RKO (cell line): ENCODE measurements at regions not wholly inside any gene's neighbourhood (a gene's known extent, or its start where the extent isn't known, plus 50 kb on each side); places are given as distances from the start of the nearest gene placed in this dataset.

ENCODE experiments used
- DNase-seq: peaks from one replicate; pipeline ENCODE4 v3.0.0-alpha.2; 2016; ENCODE audit warnings: low spot score

- DNase-seq, result no peak
Observed at GRCh38 chr2:198702796-198703195, 754.9 kb downstream of the SATB2 start.

GRCh38 chr2:198701481-198701880 is 756.3 kb downstream of the SATB2 start:
- DNase-seq, result no peak

GRCh38 chr2:198700319-198700718 is 757.4 kb downstream of the SATB2 start:
- no peak for DNase-seq

GRCh38 chr2:198698230-198698629 is 759.5 kb downstream of the SATB2 start:
- DNase-seq, result no peak

- no peak for DNase-seq
Observed at GRCh38 chr2:198697794-198698193, 759.9 kb downstream of the SATB2 start.

DNA sequence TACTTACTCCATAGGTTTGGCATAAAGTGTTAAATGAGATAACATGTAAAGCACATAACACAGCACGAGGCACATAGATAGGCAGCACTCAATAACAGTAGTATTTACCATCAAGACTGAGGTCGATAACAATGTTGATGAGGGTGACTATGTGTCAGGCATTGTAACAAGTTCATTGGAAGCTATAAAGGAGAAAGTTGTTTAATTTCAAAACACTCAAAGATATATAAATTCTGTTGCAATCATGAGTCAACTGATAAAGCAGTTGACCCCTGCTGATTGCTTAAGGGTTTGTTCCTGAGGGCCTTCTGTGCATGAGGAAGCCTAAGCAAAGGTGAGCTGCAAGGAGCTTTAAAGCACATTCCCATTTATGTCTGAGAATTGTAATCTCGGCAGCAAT is 760.5 kb downstream of the SATB2 start:
- DNase-seq, result no peak

DNA sequence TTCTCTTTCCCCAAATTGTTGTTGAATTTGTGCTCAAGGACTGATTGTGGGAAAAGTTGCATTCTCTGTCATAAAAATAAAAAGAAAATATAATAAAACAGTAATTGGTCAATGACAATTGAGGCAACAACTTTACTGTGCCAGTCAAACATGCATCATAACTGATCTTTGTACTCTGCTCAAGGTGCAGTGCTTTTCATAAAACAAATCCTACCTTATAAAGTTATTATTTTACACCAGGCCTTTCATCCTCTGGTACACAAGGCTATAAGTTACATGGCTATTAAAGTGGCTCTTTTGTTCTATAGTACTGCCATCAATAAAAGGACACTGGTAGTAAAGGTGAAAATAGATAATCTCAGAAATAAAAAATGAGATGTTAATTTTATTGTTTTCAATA is 761.9 kb downstream of the SATB2 start:
- DNase-seq, result no peak

- no peak for DNase-seq
Observed at GRCh38 chr2:198692907-198693510, 764.7 kb downstream of the SATB2 start.

DNA sequence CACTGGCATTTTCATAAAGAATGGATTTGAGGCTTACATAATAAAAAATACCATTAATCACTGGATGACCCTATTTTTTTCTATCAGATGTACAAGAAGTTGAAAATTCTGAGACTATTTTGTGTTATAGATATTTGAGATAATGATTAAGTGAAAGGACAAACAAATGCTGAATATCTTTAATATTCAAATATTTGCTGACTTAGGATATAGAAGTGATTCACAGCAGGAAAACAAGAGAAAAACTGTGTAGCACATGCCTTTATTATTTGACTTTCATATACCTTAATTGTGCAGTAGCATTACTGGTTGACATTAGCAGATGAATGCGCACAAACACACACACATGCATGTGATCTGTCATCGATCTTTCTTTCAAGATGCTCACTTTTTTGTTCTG is 766.5 kb downstream of the SATB2 start:
- DNase-seq, result no peak

DNA sequence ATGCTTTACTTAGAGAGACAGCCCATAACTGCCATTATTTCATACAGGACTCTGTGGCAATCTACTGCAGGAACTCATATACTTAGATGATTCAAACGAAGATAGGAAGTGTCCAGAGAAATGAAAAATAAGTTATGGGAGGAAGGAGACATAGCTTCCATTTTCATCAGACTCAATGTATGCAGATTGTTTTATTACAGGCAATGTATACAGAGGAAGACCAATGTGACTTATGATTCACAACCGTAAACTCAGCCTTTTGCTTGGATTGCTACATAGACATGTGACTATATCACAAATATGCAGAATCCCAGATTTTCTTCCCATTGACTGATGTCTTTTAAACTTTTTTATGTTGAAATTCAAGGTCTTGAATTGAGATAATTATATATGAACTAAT is 793.4 kb downstream of the SATB2 start:
- DNase-seq, result no peak

- no peak for DNase-seq
Observed at GRCh38 chr2:198662905-198663304, 794.8 kb downstream of the SATB2 start.

DNA sequence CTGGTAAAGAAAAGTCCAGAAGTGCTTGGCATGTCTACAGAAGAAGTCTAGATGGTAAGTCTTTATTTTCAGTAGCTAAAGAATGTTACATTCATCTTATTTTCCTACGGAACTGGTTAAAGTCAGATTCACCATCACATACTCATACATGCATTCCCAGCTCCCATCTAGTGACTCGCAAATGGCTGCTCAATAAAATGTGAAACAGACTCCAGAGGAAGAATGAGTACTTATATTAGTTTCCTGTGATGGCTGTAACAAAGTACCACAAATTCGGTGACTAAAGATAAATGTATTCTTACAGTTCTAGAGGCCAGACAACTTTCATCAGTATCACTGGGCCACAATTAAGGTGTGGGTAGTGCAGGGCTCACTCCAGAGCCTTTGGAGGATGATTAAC is 797.2 kb downstream of the SATB2 start:
- no peak for DNase-seq

- no peak for DNase-seq
Observed at GRCh38 chr2:198659096-198659870, 798.5 kb downstream of the SATB2 start.

DNA sequence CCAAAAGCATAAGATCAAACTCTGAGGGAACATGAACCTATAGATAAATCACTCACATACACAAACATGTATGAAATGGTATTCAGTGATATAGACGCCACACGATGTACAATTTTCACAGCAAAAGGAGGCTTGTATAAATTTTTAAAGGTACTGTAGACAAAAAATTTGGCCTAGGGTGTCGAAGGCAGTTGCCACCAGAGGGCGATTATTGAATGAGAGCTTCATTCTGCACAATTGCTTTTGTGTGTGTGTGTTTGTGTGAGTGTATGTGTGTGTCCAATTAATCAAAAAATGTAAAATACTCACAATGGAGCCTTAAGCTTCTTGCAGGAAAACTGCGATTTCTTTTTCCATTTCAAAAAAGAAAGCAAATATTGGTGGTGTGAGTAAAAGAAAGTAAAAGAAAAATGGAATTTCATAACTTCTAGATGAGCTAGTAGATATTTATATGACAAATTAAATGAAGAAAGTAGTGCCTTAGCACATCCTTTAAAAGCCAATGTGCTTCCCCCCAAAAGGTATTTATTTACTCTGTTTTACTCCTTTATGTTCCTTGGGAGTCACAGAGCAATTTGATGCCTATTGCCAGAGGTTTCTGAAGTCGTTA is 800.1 kb downstream of the SATB2 start:
- DNase-seq, result peak; percentile 41

- DNase-seq, result no peak
Observed at GRCh38 chr2:198656869-198657268, 800.9 kb downstream of the SATB2 start.

DNA sequence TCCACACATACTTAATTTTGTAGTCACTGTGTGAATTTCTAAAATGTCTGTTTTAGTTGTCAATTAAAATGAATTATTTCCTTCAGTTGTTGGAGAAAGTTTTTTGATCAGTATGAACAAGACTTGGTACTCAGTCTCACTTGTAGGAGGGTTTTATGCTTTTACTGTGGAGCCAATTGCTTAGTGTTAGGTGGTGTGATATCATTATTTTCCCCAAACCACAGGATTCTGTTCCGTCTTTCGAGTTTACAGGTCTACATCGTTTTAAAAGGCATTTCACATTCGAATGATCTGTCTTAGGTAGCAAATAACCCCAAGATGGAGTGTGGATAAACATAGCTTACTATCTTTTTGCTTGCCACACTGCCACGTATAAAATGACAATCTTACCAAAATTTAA is 803.1 kb downstream of the SATB2 start:
- no peak for DNase-seq

- DNase-seq, result no peak
Observed at GRCh38 chr2:198653311-198653710, 804.4 kb downstream of the SATB2 start.

DNA sequence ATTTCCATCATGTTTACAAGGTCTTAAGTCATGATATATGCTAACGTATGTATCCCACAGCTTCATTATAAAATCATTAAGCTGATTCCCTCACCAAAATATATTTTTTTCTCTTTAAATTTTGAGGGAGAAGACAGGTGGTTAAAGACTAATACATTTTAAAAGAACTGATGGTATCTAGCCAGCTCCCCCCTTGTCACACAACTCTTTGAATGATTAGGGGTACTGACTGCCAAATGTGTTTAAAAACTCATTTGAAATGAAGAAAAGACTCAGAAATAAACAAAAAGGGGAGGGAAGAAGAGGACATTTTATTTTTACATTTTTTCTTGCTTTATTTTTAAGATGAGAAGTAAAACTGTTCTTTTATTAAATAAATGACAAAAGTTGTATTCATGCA is 805.3 kb downstream of the SATB2 start:
- no peak for DNase-seq

DNA sequence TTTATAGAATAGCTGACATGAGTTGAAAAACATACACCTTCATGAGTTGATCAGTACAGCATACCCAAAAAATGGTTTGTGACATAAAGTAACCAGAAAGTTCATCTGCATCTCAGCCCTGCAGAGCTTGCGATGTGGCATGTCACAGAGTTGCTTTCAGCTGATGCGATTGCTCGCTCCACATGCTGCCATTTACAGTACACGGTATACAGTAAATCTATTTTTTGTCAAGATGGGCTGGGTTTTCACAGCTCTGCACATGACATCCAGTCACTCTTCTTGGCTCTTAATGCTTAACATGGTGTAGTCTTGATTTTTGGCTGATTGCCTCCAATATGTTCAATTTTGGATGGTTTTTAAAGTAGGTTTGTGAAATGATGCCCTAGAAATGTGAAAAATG is 811.9 kb downstream of the SATB2 start:
- no peak for DNase-seq

GRCh38 chr2:198641161-198641560 is 816.6 kb downstream of the SATB2 start:
- no peak for DNase-seq

- no peak for DNase-seq
Observed at GRCh38 chr2:198640463-198640862, 817.3 kb downstream of the SATB2 start.

DNA sequence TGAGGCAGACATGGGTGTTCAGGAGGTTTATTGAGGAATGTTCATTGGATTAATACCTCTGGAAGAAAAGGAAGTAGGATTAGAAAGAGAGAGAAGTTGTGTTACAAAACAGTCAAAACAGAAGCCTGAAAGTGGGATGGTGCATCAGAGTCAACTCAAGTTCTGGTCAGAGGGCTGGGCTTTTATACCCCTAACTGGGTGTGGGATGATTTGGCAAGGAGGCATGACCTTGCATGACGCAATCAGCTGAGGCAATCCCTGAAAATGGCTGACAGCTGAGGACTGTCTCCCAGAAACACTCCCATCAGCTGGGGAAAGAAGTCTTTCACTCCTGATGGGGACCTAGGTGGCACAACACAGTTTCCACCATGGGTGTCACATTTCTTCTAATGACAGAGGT is 818.2 kb downstream of the SATB2 start:
- DNase-seq, result no peak

- DNase-seq, result peak; percentile 15
Observed at GRCh38 chr2:198638577-198638976, 819.2 kb downstream of the SATB2 start.

DNA sequence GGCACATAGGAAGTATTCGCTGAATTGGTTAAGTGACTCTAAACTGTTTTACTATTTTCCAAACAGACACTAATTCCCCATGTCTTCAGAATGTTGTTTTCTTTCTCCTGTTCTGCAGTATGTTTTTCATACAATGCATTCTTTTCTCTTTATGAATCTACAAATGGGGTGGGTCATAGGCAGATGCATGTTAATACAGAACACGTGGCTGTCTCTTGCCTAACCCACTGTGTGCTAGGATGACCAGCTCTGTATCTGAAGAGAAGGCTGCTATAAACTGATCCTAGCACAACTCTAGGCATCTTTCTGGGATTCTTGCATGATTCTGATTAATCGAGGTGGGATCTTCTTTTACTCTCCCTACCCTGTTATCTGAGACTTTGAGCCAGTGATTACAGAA is 826.0 kb downstream of the PLCL1 start:
- no peak for DNase-seq
